Loucy (cell line): ENCODE measurements at regions not wholly inside any gene's neighbourhood (a gene's known extent, or its start where the extent isn't known, plus 50 kb on each side); places are given as distances from the start of the nearest gene placed in this dataset.

Source experiments
- CTCF ChIP-seq: fragments of 200-600 bp; sonication (generic); conservative IDR thresholded peaks from 2 replicates; pipeline ENCODE4 v1.5.1; 2014; ENCODE audit warnings: mild to moderate bottlenecking, antibody characterized with exemption, low read length
- EZH2phosphoT487 ChIP-seq: fragments of 200-600 bp; IDR thresholded peaks from 2 replicates; pipeline ENCODE4 v1.6.1; 2018; ENCODE audit warnings: antibody characterized with exemption, mild to moderate bottlenecking, moderate library complexity, borderline replicate concordance

- TF ChIP-seq CTCF (no peak), EZH2phosphoT487 (no peak)
Observed at GRCh38 chr13:90177512-90177911, 1170.0 kb upstream of the MIR17HG start.
